Brain microvascular endothelial cell (primary cell): ENCODE measurements at regions not wholly inside any gene's neighbourhood (a gene's known extent, or its start where the extent isn't known, plus 50 kb on each side); places are given as distances from the start of the nearest gene placed in this dataset.

Experiments used
- DNase-seq: peaks from one replicate; pipeline ENCODE4 v3.0.0-alpha.2; 2020
- H3K27ac ChIP-seq: fragments of 250-450 bp; sonication (Bioruptor Pico); 2 replicates; pipeline ENCODE4 v1.5.1; 2020; ENCODE audit warnings: mild to moderate bottlenecking, moderate library complexity
- H3K27me3 ChIP-seq: fragments of 250-450 bp; sonication (Bioruptor Pico); replicated peaks from 2 replicates; pipeline ENCODE4 v1.5.1; 2020; ENCODE audit warnings: mild to moderate bottlenecking
- H3K36me3 ChIP-seq: fragments of 250-450 bp; sonication (Bioruptor Pico); replicated peaks from 2 replicates; pipeline ENCODE4 v1.5.1; 2020; ENCODE audit warnings: mild to moderate bottlenecking
- H3K4me3 ChIP-seq: 2 replicates; pipeline ENCODE4 v1.5.1; 2011; ENCODE audit warnings: low read depth, mild to moderate bottlenecking, control low read depth, low read length, moderate library complexity
- in situ Hi-C: cut with HindIII; loops from 2 replicates; pipeline ENCODE4 v1.10.0; 2017; ENCODE audit warnings: low sequenced_read_pairs, low pct_ligation_motif_present
- TF ChIP-seq, protein P1 (sequence below): IDR thresholded peaks from 2 replicates; pipeline ENCODE4 v1.5.1; 2011; ENCODE audit warnings: low read depth, mild to moderate bottlenecking, moderate library complexity, low read length, control low read depth, inconsistent platforms; ENCODE audit errors: missing control alignments

DNA sequence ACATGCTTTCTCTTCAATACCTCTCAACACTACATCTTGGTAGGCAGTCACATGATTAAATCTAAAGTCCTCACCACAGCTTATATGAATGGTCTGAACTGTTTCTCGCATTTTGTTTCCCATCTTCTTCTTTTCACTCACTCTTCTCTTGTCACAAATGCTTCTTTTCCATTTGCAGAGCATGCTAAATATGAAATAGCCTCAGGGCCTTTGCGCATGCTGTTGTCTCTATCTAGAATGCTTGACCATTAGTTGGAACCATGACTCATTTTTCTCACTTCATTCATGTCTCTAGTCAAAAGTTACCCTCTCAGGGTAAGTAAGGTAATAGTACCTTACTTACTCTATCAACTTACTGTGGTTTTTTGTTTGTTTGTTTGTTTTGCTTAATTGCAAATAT lies 239.7 kb downstream of the PTPRC start:
- TF ChIP-seq, protein P1, sequence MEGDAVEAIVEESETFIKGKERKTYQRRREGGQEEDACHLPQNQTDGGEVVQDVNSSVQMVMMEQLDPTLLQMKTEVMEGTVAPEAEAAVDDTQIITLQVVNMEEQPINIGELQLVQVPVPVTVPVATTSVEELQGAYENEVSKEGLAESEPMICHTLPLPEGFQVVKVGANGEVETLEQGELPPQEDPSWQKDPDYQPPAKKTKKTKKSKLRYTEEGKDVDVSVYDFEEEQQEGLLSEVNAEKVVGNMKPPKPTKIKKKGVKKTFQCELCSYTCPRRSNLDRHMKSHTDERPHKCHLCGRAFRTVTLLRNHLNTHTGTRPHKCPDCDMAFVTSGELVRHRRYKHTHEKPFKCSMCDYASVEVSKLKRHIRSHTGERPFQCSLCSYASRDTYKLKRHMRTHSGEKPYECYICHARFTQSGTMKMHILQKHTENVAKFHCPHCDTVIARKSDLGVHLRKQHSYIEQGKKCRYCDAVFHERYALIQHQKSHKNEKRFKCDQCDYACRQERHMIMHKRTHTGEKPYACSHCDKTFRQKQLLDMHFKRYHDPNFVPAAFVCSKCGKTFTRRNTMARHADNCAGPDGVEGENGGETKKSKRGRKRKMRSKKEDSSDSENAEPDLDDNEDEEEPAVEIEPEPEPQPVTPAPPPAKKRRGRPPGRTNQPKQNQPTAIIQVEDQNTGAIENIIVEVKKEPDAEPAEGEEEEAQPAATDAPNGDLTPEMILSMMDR = no peak
- no peak for DNase-seq
- Histone ChIP-seq H3K4me3 (no peak overlapping the region), H3K27ac (no peak overlapping the region), H3K36me3 (peaks cover 20% of the 10 kb centered on the region), H3K27me3 (no peaks in the 10 kb centered on the region)
- in situ Hi-C loops = no loop called here

DNA sequence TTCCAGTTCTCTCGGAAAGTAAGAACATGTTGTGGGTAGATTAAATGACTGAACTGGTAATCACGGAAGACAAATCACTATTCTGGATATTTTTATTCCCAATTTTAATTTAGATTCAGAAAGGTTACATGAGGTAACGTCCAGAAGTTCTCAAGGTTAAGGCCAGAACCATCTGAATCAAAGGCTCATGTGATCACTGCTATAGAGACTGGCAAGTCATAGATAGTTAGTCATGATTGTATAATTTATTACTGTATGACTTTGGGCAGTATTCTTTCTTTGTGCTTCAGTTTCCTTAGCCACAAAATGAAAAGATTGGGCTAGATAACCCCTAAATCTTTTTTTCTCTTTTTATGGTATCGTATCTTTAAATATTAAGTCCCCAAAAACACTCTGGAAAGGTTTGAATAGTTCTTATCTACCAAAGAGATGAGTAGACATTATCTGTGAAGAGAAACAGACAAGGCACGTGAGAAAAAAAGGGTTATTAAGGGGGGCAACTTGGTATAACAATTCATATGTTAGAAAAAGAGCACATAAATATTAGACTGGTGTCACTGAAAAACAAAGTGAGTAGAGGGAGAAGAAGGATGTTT lies 241.0 kb downstream of the PTPRC start:
- Histone ChIP-seq H3K36me3 (peaks cover 18% of the 10 kb centered on the region), H3K4me3 (no peak overlapping the region), H3K27ac (peak overlapping the region; percentile 90), H3K27me3 (no peaks in the 10 kb centered on the region)
- TF ChIP-seq, protein P1 = no peak
- no peak for DNase-seq
- in situ Hi-C loops = no loop called here

DNA sequence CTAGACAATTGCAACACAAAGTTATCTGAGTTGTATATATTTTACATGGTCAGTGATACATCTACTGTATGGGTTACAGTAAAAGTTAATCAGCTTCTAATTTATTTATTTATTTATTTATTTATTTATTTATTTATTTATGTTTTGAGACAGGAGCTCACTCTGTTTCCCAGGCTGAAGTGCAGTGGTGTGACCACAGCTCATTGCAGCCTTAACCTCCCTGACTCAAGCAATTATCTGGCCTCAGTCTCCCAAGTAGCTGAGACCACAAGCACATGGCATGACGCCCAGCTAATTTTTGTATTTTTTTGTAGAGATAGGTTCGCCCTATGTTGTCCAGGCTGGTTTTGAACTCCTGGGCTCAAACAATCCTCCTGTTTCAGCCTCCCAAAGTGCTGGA lies 241.6 kb downstream of the PTPRC start:
- in situ Hi-C loops = no loop called here
- Histone ChIP-seq H3K4me3 (no peak overlapping the region), H3K27me3 (no peaks in the 10 kb centered on the region), H3K27ac (peak overlapping the region; percentile 90), H3K36me3 (peaks cover 15% of the 10 kb centered on the region)
- TF ChIP-seq, protein P1 = no peak
- DNase-seq = peak; percentile 87

DNA sequence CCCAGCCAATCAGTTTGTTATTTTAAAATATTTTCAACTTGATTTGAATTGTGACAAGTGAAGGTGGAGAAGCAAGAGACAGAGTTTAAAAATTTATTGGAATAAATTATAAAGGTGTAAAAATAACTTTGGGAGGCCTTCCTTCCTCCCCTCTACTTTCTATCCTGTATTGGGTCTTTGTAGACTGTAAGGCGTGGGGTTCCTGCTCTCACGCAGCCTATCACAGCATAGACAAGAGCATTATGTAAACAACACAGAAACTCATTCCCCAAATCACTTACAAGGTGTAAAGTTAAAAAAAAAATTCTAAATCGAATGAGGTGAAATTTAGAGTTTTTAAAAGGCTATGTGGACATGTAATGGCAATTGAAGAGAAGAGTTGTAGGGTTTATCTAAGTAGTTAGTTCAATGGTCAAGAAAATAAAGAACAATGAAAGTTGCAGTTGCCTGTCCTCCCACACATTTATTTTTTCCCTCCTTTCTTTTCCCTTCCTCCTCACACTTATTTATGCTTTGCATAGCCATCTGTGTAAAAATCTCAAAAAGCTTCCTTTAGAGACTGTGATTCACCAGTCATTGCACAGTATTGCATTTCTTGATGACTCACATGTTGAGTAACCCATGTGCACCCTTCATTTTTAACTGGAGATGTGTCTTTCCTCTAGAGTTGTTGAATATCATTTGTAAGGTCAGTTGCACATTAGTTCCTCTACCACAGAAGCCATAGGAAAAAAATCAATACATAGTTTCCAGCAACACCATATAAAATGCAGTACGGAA lies 242.2 kb downstream of the PTPRC start:
- Histone ChIP-seq H3K27me3 (no peaks in the 10 kb centered on the region), H3K36me3 (peaks cover 13% of the 10 kb centered on the region), H3K4me3 (no peak overlapping the region), H3K27ac (peak overlapping the region; percentile 90)
- in situ Hi-C loops = no loop called here
- DNase-seq = peak; percentile 88
- TF ChIP-seq, protein P1 = no peak

DNA sequence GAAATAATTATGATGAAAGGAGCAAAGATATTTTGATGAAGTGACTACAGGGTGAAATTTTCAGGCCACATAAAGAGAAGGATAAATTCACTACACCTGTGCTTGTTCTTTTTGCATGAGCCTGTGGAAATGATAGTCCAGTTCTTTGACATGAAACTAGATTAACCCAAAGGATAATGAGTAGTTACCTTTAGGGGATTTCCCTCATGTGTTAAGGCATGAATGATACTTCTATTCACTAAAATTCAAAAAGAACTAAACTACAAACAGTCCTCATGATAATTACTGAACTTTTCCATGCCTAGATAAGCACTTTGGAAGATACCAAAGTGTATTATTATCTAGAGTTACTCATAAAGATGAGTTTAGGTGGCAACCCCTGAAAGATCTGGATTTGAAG lies 244.3 kb downstream of the PTPRC start:
- no peak overlapping the region for H3K27ac ChIP-seq
- no peak overlapping the region for H3K4me3 ChIP-seq
- peaks cover 11% of the 10 kb centered on the region for H3K36me3 ChIP-seq
- no peaks in the 10 kb centered on the region for H3K27me3 ChIP-seq
- no peak for DNase-seq
- in situ Hi-C loops = no loop called here
- TF ChIP-seq, protein P1 = no peak
